ENCODE measurements at regions not wholly inside any gene's neighbourhood (a gene's known extent, or its start where the extent isn't known, plus 50 kb on each side); places are given as distances from the start of the nearest gene placed in this dataset.

- no peak for TF ChIP-seq CTCF (conservative IDR thresholded peaks at IDR 0.05 in 1 of 2, IDR thresholded peaks at IDR 0.05 in 1 of 2; ENCODE audit: extremely low read depth in 1 of 2, insufficient read depth in 1 of 2, low read depth in 1 of 2, low read length in 2 of 2)
- no peak for TF ChIP-seq EZH2 (IDR thresholded peaks at IDR 0.05; ENCODE audit: borderline replicate concordance, low read length)
Observed at GRCh38 chr14:99043756-99044155, 228.2 kb downstream of the BCL11B start.

Data from mammary epithelial cell (primary cell).